A549 (cell line): ENCODE measurements at regions not wholly inside any gene's neighbourhood (a gene's known extent, or its start where the extent isn't known, plus 50 kb on each side); places are given as distances from the start of the nearest gene placed in this dataset.

ENCODE experiments used
- ATAC-seq, 2 experiments: fragments of 200-7000 bp in 1 of 2; fragments of >200 bp in 1 of 2; cut with Nextera tagmentation in 1 of 2; cut with Tn5 transposase in 1 of 2; 3 replicates each; pipeline versions ENCODE4 v1.8.0 to v1.9.1; 2018 to 2020; ENCODE audit warnings: mild to moderate bottlenecking in 1 of 2, moderate library complexity in 1 of 2
- CTCF ChIA-PET: fragments of 300-600 bp; sonication (Branson Sonifier 250); formaldehyde crosslinking; extraction: SDS; loops from one replicate; lab custom pipeline; 2021; ENCODE audit warnings: antibody characterized with exemption, inconsistent platforms; lab: Yijun Ruan, JAX
- POLR2A ChIA-PET: fragments of 350-600 bp; formaldehyde crosslinking; extraction: SDS; loops from one replicate; lab custom pipeline; 2021; ENCODE audit warnings: antibody characterized with exemption, inconsistent platforms; lab: Yijun Ruan, JAX
- DNase-seq, 2 experiments: peaks; one replicate each; pipeline versions ENCODE4 v3.0.0 to v3.0.0-alpha.2; 2011 to 2016; ENCODE audit warnings: low read depth in 1 of 2, low spot score in 1 of 2
- FAIRE-seq: peaks from 2 replicates; lab custom pipeline; 2011; peaks lifted over from hg19 to GRCh38; lab: Jason Lieb, UNC
- H3K27ac ChIP-seq, 2 experiments: fragments of >200 bp; sonication (Bioruptor Twin); formaldehyde crosslinking; 3 replicates each; pipeline ENCODE4 v1.5.1; 2016 to 2017
- H3K4me1 ChIP-seq: fragments of >200 bp; sonication (Bioruptor Twin); formaldehyde crosslinking; 3 replicates; pipeline ENCODE4 v1.6.1; 2016
- H3K4me2 ChIP-seq: fragments of >200 bp; sonication (Bioruptor Twin); formaldehyde crosslinking; 3 replicates; pipeline ENCODE4 v1.6.1; 2016
- H3K4me3 ChIP-seq: fragments of >200 bp; sonication (Bioruptor Twin); formaldehyde crosslinking; 3 replicates; pipeline ENCODE4 v1.5.1; 2016
- H3K9me3 ChIP-seq: fragments of >200 bp; sonication (Bioruptor Twin); formaldehyde crosslinking; 3 replicates; pipeline ENCODE4 v1.6.1; 2016
- ATOH8 ChIP-seq: fragments of 250-450 bp; sonication (Bioruptor Pico); IDR thresholded peaks from 2 replicates; pipeline ENCODE4 v1.5.0; 2020; ENCODE audit warnings: low read depth, mild to moderate bottlenecking, moderate library complexity
- CBX2 ChIP-seq: fragments of 200-600 bp; sonication (generic); IDR thresholded peaks from 2 replicates; pipeline ENCODE4 v1.6.1; 2016; ENCODE audit warnings: low read depth, mild to moderate bottlenecking, borderline replicate concordance
- CBX8 ChIP-seq: fragments of 200-600 bp; sonication (generic); IDR thresholded peaks from 2 replicates; pipeline ENCODE4 v1.6.1; 2016
- EHMT2 ChIP-seq: fragments of 200-600 bp; sonication (generic); IDR thresholded peaks from 2 replicates; pipeline ENCODE4 v1.6.1; 2016; ENCODE audit warnings: antibody characterized with exemption, low read depth, mild to moderate bottlenecking, moderate library complexity
- ELK1 ChIP-seq: fragments of 150-350 bp; IDR thresholded peaks from 2 replicates; pipeline ENCODE4 v1.6.1; 2014; ENCODE audit warnings: low read depth, mild to moderate bottlenecking, low read length
- HES2 ChIP-seq: fragments of >200 bp; sonication (Bioruptor Twin); formaldehyde crosslinking; IDR thresholded peaks from 2 replicates; pipeline ENCODE4 v1.6.1; 2016
- HOXB5 ChIP-seq: fragments of 250-450 bp; sonication (Bioruptor Pico); IDR thresholded peaks from 2 replicates; pipeline ENCODE4 v1.5.0; 2020; ENCODE audit warnings: mild to moderate bottlenecking, moderate library complexity
- JUN ChIP-seq, 2 experiments: fragments of >200 bp; sonication (Bioruptor Twin); formaldehyde crosslinking; IDR thresholded peaks; 2 replicates in 1 of 2; 3 replicates in 1 of 2; pipeline ENCODE4 v1.6.1; 2016 to 2017
- MAFK ChIP-seq: fragments of 450-650 bp; IDR thresholded peaks from 2 replicates; pipeline ENCODE4 v1.6.1; 2014; ENCODE audit not compliant: partially characterized antibody
- NR3C1 ChIP-seq: fragments of >200 bp; sonication (Bioruptor Twin); formaldehyde crosslinking; IDR thresholded peaks from 3 replicates; pipeline ENCODE4 v1.6.1; 2017
- PHF8 ChIP-seq: fragments of 200-600 bp; sonication (generic); IDR thresholded peaks from 2 replicates; pipeline ENCODE4 v1.6.1; 2016; ENCODE audit warnings: low read depth, mild to moderate bottlenecking, antibody characterized with exemption, moderate library complexity, borderline replicate concordance
- POLR2AphosphoS2 ChIP-seq: conservative IDR thresholded peaks from 2 replicates; pipeline ENCODE4 v1.6.1; 2012; ENCODE audit warnings: low read length, improper control_type of control experiment, inconsistent platforms
- RAD21 ChIP-seq, 2 experiments: fragments of >200 bp in 1 of 2; sonication (Bioruptor Twin) in 1 of 2; formaldehyde crosslinking in 1 of 2; IDR thresholded peaks in 1 of 2; conservative IDR thresholded peaks in 1 of 2; 2 replicates in 1 of 2; 3 replicates in 1 of 2; pipeline ENCODE4 v1.6.1; 2012 to 2018; ENCODE audit warnings: inconsistent platforms in 1 of 2
- RARB ChIP-seq: fragments of 250-450 bp; sonication (Bioruptor Pico); IDR thresholded peaks from 2 replicates; pipeline ENCODE4 v1.8.0; 2021; ENCODE audit warnings: mild to moderate bottlenecking, moderate library complexity
- RCOR1 ChIP-seq: fragments of 150-350 bp; IDR thresholded peaks from 2 replicates; pipeline ENCODE4 v1.6.1; 2014; ENCODE audit warnings: antibody characterized with exemption, low read length, low read depth
- REST ChIP-seq: fragments of 200-600 bp; sonication (generic); IDR thresholded peaks from 2 replicates; pipeline ENCODE4 v1.6.1; 2016; ENCODE audit warnings: antibody characterized with exemption, mild to moderate bottlenecking, moderate library complexity
- SREBF2 ChIP-seq: fragments of 450-650 bp; IDR thresholded peaks from 2 replicates; pipeline ENCODE4 v1.6.1; 2014; ENCODE audit warnings: mild to moderate bottlenecking, moderate library complexity
- WGBS: methylation state at CpG from one replicate; pipeline ENCODE4 v1.1.6; 2017; ENCODE audit errors: missing lambda C conversion rate; 5-methylcytosine and 5-hydroxymethylcytosine counted together

- CTCF ChIA-PET, result no interaction called here
- Histone ChIP-seq H3K27ac (no peak overlapping the region; a peak in 1 of 6 replicates), H3K9me3 (no peaks in the 10 kb centered on the region), H3K4me3 (no peak overlapping the region), H3K4me1 (peaks cover 7% of the 10 kb centered on the region; the same call in 2 of the 3 replicates), H3K4me2 (0 out of 3 replicates have a peak overlapping the region, but pooled peaks have one; percentile 30)
- FAIRE-seq (no peak), ATAC-seq (0 out of 6 replicates have a peak, but pooled peaks of 1 of the 2 experiments have one; percentile 25), DNase-seq (no peak)
- TF ChIP-seq POLR2AphosphoS2, result no peak
- POLR2A ChIA-PET, result no interaction called here
These were observed 101.7 kb upstream of the ETV3 start for GRCh38 chr1:157239936-157240335.

GRCh38 chr1:157238585-157238984, 100.4 kb upstream of the ETV3 start:
- Histone ChIP-seq H3K9me3 (no peaks in the 10 kb centered on the region), H3K27ac (no peak overlapping the region)
- no peak for FAIRE-seq
- ChIA-PET POLR2A (no interaction called here), CTCF (no interaction called here)
- TF ChIP-seq PHF8 (no peak), MAFK (no peak), CBX2 (no peak), CBX8 (no peak), ELK1 (no peak), RCOR1 (no peak), REST (no peak), RARB (CRISPR knock-in tag) (no peak)
- TF ChIP-seq, all 56 proteins: peak for 0
- peaks cover 7% of the 10 kb centered on the region; the same call in 2 of the 3 replicates for H3K4me1 ChIP-seq
- no peak for DNase-seq
- 53% methylated on average over 4 of the region's 4 CpGs for WGBS
- no peak overlapping the region for H3K4me3 ChIP-seq
- H3K4me2 ChIP-seq, result no peak overlapping the region
- no peak for ATAC-seq

- 28% methylated on average over 3 of the region's 3 CpGs for WGBS
- POLR2A ChIA-PET, result no interaction called here
- ATAC-seq, result no peak
These were observed 99.8 kb upstream of the ETV3 start for GRCh38 chr1:157237981-157238380.

More at GRCh38 chr1:157237981-157238380, 99.8 kb upstream of the ETV3 start:
- Histone ChIP-seq H3K9me3 (no peaks in the 10 kb centered on the region), H3K4me3 (no peak overlapping the region), H3K4me2 (no peak overlapping the region), H3K4me1 (peaks cover 7% of the 10 kb centered on the region; the same call in 2 of the 3 replicates), H3K27ac (no peak overlapping the region)
- DNase-seq (no peak), FAIRE-seq (no peak)
- CTCF ChIA-PET, result no interaction called here
- TF ChIP-seq ATOH8 (CRISPR knock-in tag) (no peak), HOXB5 (CRISPR knock-in tag) (no peak), EHMT2 (no peak), RAD21 (conservative IDR thresholded peaks at IDR 0.05 in 1 of 2, IDR thresholded peaks at IDR 0.05 in 1 of 2) (no peak), NR3C1 (no peak), JUN (IDR thresholded peaks at IDR 0.05) (no peak), HES2 (no peak), SREBF2 (no peak)
